Stimulated activated CD8-positive, alpha-beta memory T cell treated with anti-CD3 and anti-CD28 coated beads, Interleukin-4, amount 100 ng/mL, for 4 hours (primary cell): ENCODE measurements at regions not wholly inside any gene's neighbourhood (a gene's known extent, or its start where the extent isn't known, plus 50 kb on each side); places are given as distances from the start of the nearest gene placed in this dataset.
"Not testable (repeated sequence)": the region's sequence is repeated elsewhere in the genome, so short reads cannot be mapped to it uniquely, and the experiment has no call there.

Source experiments
- DNase-seq, 2 donors: peaks; one replicate each; pipeline ENCODE4 v3.0.0-alpha.2; 2020; ENCODE audit warnings: low read depth in 2 of 2, low spot score in 1 of 2

- no peak for DNase-seq
Measured at GRCh38 chr4:155592179-155592937, 74.3 kb upstream of the GUCY1A1 start.

GRCh38 chr4:155591738-155592143 is 74.9 kb upstream of the GUCY1A1 start:
- DNase-seq, result no peak

- DNase-seq, result no peak
Measured at GRCh38 chr4:155590796-155591585, 75.7 kb upstream of the GUCY1A1 start.

GRCh38 chr4:155588437-155588836 is 78.2 kb upstream of the GUCY1A1 start:
- no peak for DNase-seq

GRCh38 chr4:155587766-155588165 is 78.9 kb upstream of the GUCY1A1 start:
- no peak for DNase-seq

GRCh38 chr4:155582971-155583437 is 83.6 kb upstream of the GUCY1A1 start:
- no peak for DNase-seq

- DNase-seq, result no peak
Measured at GRCh38 chr4:155582041-155582440, 84.6 kb upstream of the GUCY1A1 start.

- DNase-seq, result no peak
Measured at GRCh38 chr4:155578726-155579370, 87.8 kb upstream of the GUCY1A1 start.

- no peak for DNase-seq
Measured at GRCh38 chr4:155578219-155578618, 88.4 kb upstream of the GUCY1A1 start.

GRCh38 chr4:155574329-155574728 is 92.3 kb upstream of the GUCY1A1 start:
- not testable (repeated sequence) for DNase-seq

GRCh38 chr4:155573126-155573525 is 93.5 kb upstream of the GUCY1A1 start:
- DNase-seq, result no peak

GRCh38 chr4:155572106-155572703 is 94.4 kb upstream of the GUCY1A1 start:
- DNase-seq, result no peak

- no peak for DNase-seq
Measured at GRCh38 chr4:155571184-155571944, 95.3 kb upstream of the GUCY1A1 start.

GRCh38 chr4:155570661-155571060 is 96.0 kb upstream of the GUCY1A1 start:
- DNase-seq, result no peak

- DNase-seq, result no peak
Measured at GRCh38 chr4:155569960-155570515, 96.6 kb upstream of the GUCY1A1 start.

- no peak for DNase-seq
Measured at GRCh38 chr4:155569471-155569870, 97.2 kb upstream of the GUCY1A1 start.

GRCh38 chr4:155568641-155569220 is 97.9 kb upstream of the GUCY1A1 start:
- DNase-seq, result no peak

- no peak for DNase-seq
Measured at GRCh38 chr4:155566354-155566753, 100.3 kb upstream of the GUCY1A1 start.

- DNase-seq, result no peak
Measured at GRCh38 chr4:155565776-155566175, 100.9 kb upstream of the GUCY1A1 start.

GRCh38 chr4:155565330-155565729 is 101.3 kb upstream of the GUCY1A1 start:
- DNase-seq, result no peak
